HG02623 (cell line): ENCODE measurements at regions not wholly inside any gene's neighbourhood (a gene's known extent, or its start where the extent isn't known, plus 50 kb on each side); places are given as distances from the start of the nearest gene placed in this dataset.

ENCODE experiments used
- ATAC-seq: cut with Tn5 transposase; IDR thresholded peaks from one replicate; pipeline ENCODE4 v1.9.1; 2021; ENCODE audit warnings: moderate library complexity; ENCODE audit not compliant: unreplicated experiment

- no peak for ATAC-seq
These were observed 394.6 kb downstream of the GABRB3 start for GRCh38 chr15:26378304-26378703.

- ATAC-seq = no peak
These were observed 396.6 kb downstream of the GABRB3 start for GRCh38 chr15:26376243-26376642.

GRCh38 chr15:26374806-26375205 lies 398.1 kb downstream of the GABRB3 start:
- ATAC-seq = no peak

GRCh38 chr15:26372706-26373105 lies 400.2 kb downstream of the GABRB3 start:
- ATAC-seq = no peak

- ATAC-seq = no peak
These were observed 407.8 kb downstream of the GABRB3 start for GRCh38 chr15:26365077-26365476.

- no peak for ATAC-seq
These were observed 413.0 kb downstream of the GABRB3 start for GRCh38 chr15:26359855-26360254.

- no peak for ATAC-seq
These were observed 414.2 kb downstream of the GABRB3 start for GRCh38 chr15:26358708-26359107.

GRCh38 chr15:26357653-26358052 lies 415.2 kb downstream of the GABRB3 start:
- ATAC-seq = no peak

GRCh38 chr15:26355472-26356074 lies 417.3 kb downstream of the GABRB3 start:
- no peak for ATAC-seq

GRCh38 chr15:26352909-26353308 lies 420.0 kb downstream of the GABRB3 start:
- no peak for ATAC-seq

GRCh38 chr15:26352406-26352805 lies 420.5 kb downstream of the GABRB3 start:
- no peak for ATAC-seq

GRCh38 chr15:26325495-26325894 lies 447.4 kb downstream of the GABRB3 start:
- ATAC-seq = no peak

GRCh38 chr15:26323566-26323965 lies 449.3 kb downstream of the GABRB3 start:
- ATAC-seq = no peak

- no peak for ATAC-seq
These were observed 454.2 kb downstream of the GABRB3 start for GRCh38 chr15:26318689-26319088.

GRCh38 chr15:26314577-26314976 lies 451.4 kb upstream of the ATP10A start:
- ATAC-seq = no peak

- ATAC-seq = no peak
These were observed 448.6 kb upstream of the ATP10A start for GRCh38 chr15:26311710-26312236.

GRCh38 chr15:26298659-26299170 lies 435.6 kb upstream of the ATP10A start:
- no peak for ATAC-seq

GRCh38 chr15:26298010-26298658 lies 435.0 kb upstream of the ATP10A start:
- ATAC-seq = no peak

- no peak for ATAC-seq
These were observed 432.4 kb upstream of the ATP10A start for GRCh38 chr15:26295336-26296085.

- no peak for ATAC-seq
These were observed 431.0 kb upstream of the ATP10A start for GRCh38 chr15:26294059-26294689.

GRCh38 chr15:26287381-26287780 lies 424.3 kb upstream of the ATP10A start:
- no peak for ATAC-seq
